HepG2 (cell line): ENCODE measurements at regions not wholly inside any gene's neighbourhood (a gene's known extent, or its start where the extent isn't known, plus 50 kb on each side); places are given as distances from the start of the nearest gene placed in this dataset.

Experiments
- ATAC-seq: fragments of 200-7000 bp; cut with Tn5 transposase; 3 replicates; pipeline ENCODE4 v1.9.1; 2020; ENCODE audit warnings: mild to moderate bottlenecking, moderate library complexity
- BruUV-seq: library from RNA; stranded (reverse); fragments of 400-500 nt; replicated peaks from 2 replicates; lab custom pipeline; 2021; lab: Mats Ljungman, UMichigan
- CTCF ChIA-PET: fragments of 300-600 bp; formaldehyde crosslinking; extraction: SDS; loops from one replicate; lab custom pipeline; 2021; ENCODE audit warnings: low total read pairs, inconsistent platforms, low intra/inter-chr PET ratio; lab: Yijun Ruan, JAX
- POLR2A ChIA-PET: fragments of 350-600 bp; sonication (Branson Sonifier 250); formaldehyde crosslinking; loops from one replicate; lab custom pipeline; 2020; ENCODE audit warnings: antibody characterized with exemption, inconsistent platforms; lab: Yijun Ruan, JAX
- DNase-seq: peaks from one replicate; pipeline ENCODE4 v3.0.0-alpha.2; 2015; ENCODE audit warnings: low spot score
- FAIRE-seq: peaks from 3 replicates; lab custom pipeline; 2011; peaks lifted over from hg19 to GRCh38; lab: Jason Lieb, UNC
- H2AFZ ChIP-seq: one replicate; pipeline ENCODE4 v1.6.1; 2011; ENCODE audit warnings: low read length, inconsistent platforms
- H3K27ac ChIP-seq: fragments of 300-600 bp; 3 replicates; pipeline ENCODE4 v1.8.0; 2011; ENCODE audit warnings: mixed run types, mild to moderate bottlenecking, mixed read lengths, low read length, inconsistent platforms; ENCODE audit not compliant: insufficient read depth; ENCODE audit errors: extremely low read length
- H3K27me3 ChIP-seq, 2 experiments: fragments of 200-600 bp in 1 of 2; 2 replicates in 1 of 2; 3 replicates in 1 of 2; pipeline versions ENCODE4 v1.6.0 to v1.8.0; 2011; ENCODE audit warnings: low read length in 2 of 2, mild to moderate bottlenecking in 2 of 2, moderate library complexity in 2 of 2, inconsistent platforms in 1 of 2; ENCODE audit not compliant: insufficient read depth in 2 of 2, control insufficient read depth in 1 of 2
- H3K36me3 ChIP-seq, 2 experiments: fragments of 200-600 bp in 1 of 2; replicated peaks in 1 of 2; 2 replicates in 1 of 2; 3 replicates in 1 of 2; pipeline versions ENCODE4 v1.5.1 to v1.8.0; 2011; ENCODE audit warnings: low read length in 2 of 2, inconsistent platforms in 1 of 2; ENCODE audit not compliant: insufficient read depth in 2 of 2, control insufficient read depth in 1 of 2
- H3K4me1 ChIP-seq: 2 replicates; pipeline ENCODE4 v1.5.1; 2012; ENCODE audit warnings: low read length, inconsistent platforms; ENCODE audit not compliant: insufficient read depth
- H3K4me2 ChIP-seq: 2 replicates; pipeline ENCODE4 v1.6.0; 2011; ENCODE audit warnings: low read depth, low read length, inconsistent platforms
- H3K4me3 ChIP-seq, 3 experiments: fragments of 200-600 bp in 1 of 3; sonication (generic), shearing (Covaris generic) in 1 of 3; replicated peaks in 1 of 3; 2 replicates each; pipeline ENCODE4 v1.5.1; 2011 to 2016; ENCODE audit warnings: low read length in 3 of 3, inconsistent platforms in 2 of 3, low read depth in 2 of 3, mild to moderate bottlenecking in 2 of 3, control low read depth in 1 of 3, mixed read lengths in 1 of 3; ENCODE audit not compliant: insufficient read depth in 1 of 3
- H3K79me2 ChIP-seq: one replicate; pipeline ENCODE4 v1.6.1; 2011; ENCODE audit warnings: low read length, inconsistent platforms; ENCODE audit not compliant: insufficient read depth
- H3K9ac ChIP-seq: 2 replicates; pipeline ENCODE4 v1.6.0; 2011; ENCODE audit warnings: mild to moderate bottlenecking, low read depth, low read length, inconsistent platforms; ENCODE audit not compliant: insufficient read depth
- H3K9me3 ChIP-seq: 2 replicates; pipeline ENCODE4 v1.5.1; 2012; ENCODE audit warnings: mild to moderate bottlenecking, low read length
- H4K20me1 ChIP-seq: 2 replicates; pipeline ENCODE4 v1.6.0; 2011; ENCODE audit warnings: inconsistent platforms, mild to moderate bottlenecking, low read length, moderate library complexity; ENCODE audit not compliant: insufficient read depth
- CC2D1A ChIP-seq: sonication (generic); formaldehyde crosslinking; IDR thresholded peaks from 2 replicates; pipeline ENCODE4 v1.8.1; 2023; ENCODE audit warnings: mild to moderate bottlenecking, missing genetic modification reagents
- FOXM1 ChIP-seq: sonication (generic); formaldehyde crosslinking; IDR thresholded peaks from 2 replicates; pipeline ENCODE4 v1.5.0; 2020; ENCODE audit warnings: missing genetic modification reagents
- HNRNPH1 ChIP-seq: fragments of 200-400 bp; formaldehyde crosslinking; optimal IDR thresholded peaks from 2 replicates; pipeline ENCODE3; 2017; ENCODE audit warnings: mild to moderate bottlenecking, low read depth, low read length
- RFX3 ChIP-seq: IDR thresholded peaks from 2 replicates; pipeline ENCODE4 v1.6.1; 2016; ENCODE audit warnings: missing biosample characterization, missing genetic modification reagents
- SP5 ChIP-seq: IDR thresholded peaks from 2 replicates; pipeline ENCODE4 v1.6.1; 2016; ENCODE audit warnings: low read depth, borderline replicate concordance
- SPEN ChIP-seq: sonication (generic); formaldehyde crosslinking; IDR thresholded peaks from 2 replicates; pipeline ENCODE4 v1.5.1; 2020; ENCODE audit warnings: low read depth, mild to moderate bottlenecking, missing genetic modification reagents
- ZNF720 ChIP-seq: sonication (generic); formaldehyde crosslinking; IDR thresholded peaks from 2 replicates; pipeline ENCODE4 v1.4.0; 2020; ENCODE audit warnings: missing genetic modification reagents
- WGBS: methylation state at CpG from one replicate; pipeline ENCODE4 v1.1.6; 2017; ENCODE audit warnings: low lambda C conversion rate; 5-methylcytosine and 5-hydroxymethylcytosine counted together
- in situ Hi-C: cut with HindIII; loops from 2 replicates; pipeline ENCODE4 v1.10.0; 2017; ENCODE audit warnings: low pct_unique_long_range_greater_than_20kb; ENCODE audit not compliant: extremely low pct_ligation_motif_present
- intact Hi-C: fragments of 100-400 bp; cut with micrococcal nuclease; formaldehyde crosslinking; loops from one replicate; pipeline ENCODE4 v1.10.0; 2022; ENCODE audit not compliant: unreplicated experiment

DNA sequence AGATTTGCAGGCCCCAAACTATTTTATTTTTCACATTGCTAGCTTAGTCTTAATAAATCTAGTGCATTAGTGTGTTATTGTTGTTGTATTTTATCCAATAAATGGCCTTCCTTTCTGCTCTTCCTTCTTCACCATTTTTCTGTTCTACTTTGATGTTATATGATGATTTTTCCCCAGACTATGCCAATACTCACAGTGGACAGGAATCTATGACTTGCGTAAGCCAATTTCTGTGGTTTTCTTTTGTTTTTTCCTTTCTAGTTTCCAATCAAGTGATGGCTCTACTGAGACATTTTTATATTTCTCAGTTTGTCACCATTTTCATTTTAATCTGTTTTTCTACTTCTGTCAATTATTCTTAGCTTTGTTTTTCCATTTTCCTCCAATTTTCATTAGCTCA is 106.8 kb upstream of the FBXL7 start:
- BruUV-seq: no TSS peak
- in situ Hi-C loops: no loop called here

DNA sequence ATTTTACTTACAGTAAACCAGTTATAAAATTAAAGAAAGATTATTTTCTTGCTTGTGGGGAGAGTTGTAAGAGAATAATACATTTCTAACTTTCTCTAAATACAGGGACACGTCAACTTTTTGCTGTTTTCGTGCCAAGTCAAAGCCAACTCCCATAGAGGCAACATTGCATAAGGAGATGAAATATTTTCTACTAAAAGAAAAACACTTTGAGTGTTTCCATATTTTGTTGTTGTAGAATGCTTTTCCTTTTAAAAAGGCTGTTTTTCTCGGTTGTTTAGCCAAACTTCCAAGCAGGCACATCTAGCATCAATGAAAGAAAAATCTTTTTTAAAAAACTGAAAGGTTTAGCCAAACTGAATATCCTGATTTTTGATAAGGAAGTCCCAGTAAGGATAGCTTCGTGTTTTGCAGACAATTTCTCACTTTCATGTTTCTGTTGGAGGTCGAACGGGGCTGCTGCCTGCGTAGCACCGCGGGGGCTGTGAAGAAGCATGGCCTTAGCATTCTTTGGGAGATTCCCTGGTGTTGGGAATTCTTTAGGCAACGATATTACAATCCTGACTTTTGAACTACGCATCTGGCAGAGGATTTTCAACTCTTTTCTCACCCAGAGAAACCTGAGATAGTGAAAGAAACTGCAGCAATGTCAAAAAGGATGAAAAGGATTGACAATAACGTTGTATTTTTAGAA is 108.1 kb upstream of the FBXL7 start:
- WGBS: 29% methylated on average over 12 of the region's 12 CpGs
- Histone ChIP-seq H3K4me1 (peaks cover 17% of the 10 kb centered on the region; the same call in 1 of the 2 replicates), H3K27me3 (no peaks in the 10 kb centered on the region), H3K9me3 (peaks cover 11% of the 10 kb centered on the region), H3K4me3 (no peak overlapping the region), H3K79me2 (no peaks in the 10 kb centered on the region), H4K20me1 (no peaks in the 10 kb centered on the region), H2AFZ (no peak overlapping the region), H3K9ac (no peak overlapping the region), H3K36me3 (no peaks in the 10 kb centered on the region), H3K4me2 (no peak overlapping the region), H3K27ac (no peak overlapping the region)
- DNase-seq (no peak), FAIRE-seq (no peak), ATAC-seq (no peak)
- BruUV-seq: no TSS peak
- ChIA-PET POLR2A (no interaction called here), CTCF (no interaction called here)
- intact Hi-C loops: no loop called here
- in situ Hi-C loops: no loop called here
- TF ChIP-seq SPEN (CRISPR knock-in tag) (no peak), SP5 (CRISPR knock-in tag) (no peak), HNRNPH1 (no peak), ZNF720 (CRISPR knock-in tag) (no peak), RFX3 (no peak)
- TF ChIP-seq, all 625 proteins: peak for 0

More for the DNA sequence above, 106.8 kb upstream of the FBXL7 start:
- 96% methylated on average over 1 of the region's 1 CpG for WGBS
- Histone ChIP-seq H3K9ac (no peak overlapping the region), H3K79me2 (no peaks in the 10 kb centered on the region), H3K4me1 (peaks cover 7% of the 10 kb centered on the region; the same call in 1 of the 2 replicates), H3K27me3 (no peaks in the 10 kb centered on the region), H3K27ac (no peak overlapping the region), H4K20me1 (no peaks in the 10 kb centered on the region), H2AFZ (no peak overlapping the region), H3K4me2 (no peak overlapping the region), H3K36me3 (no peaks in the 10 kb centered on the region), H3K9me3 (peaks cover 11% of the 10 kb centered on the region), H3K4me3 (no peak overlapping the region)
- no peak for FAIRE-seq
- intact Hi-C loops: no loop called here
- no peak for DNase-seq
- ATAC-seq: no peak
- no peak for TF ChIP-seq FOXM1 (CRISPR knock-in tag)
- TF ChIP-seq CC2D1A (CRISPR knock-in tag): no peak
- no peak for TF ChIP-seq HNRNPH1
- ChIA-PET CTCF (no interaction called here), POLR2A (no interaction called here)
